ENCODE measurements at regions not wholly inside any gene's neighbourhood (a gene's known extent, or its start where the extent isn't known, plus 50 kb on each side); places are given as distances from the start of the nearest gene placed in this dataset.

DNA sequence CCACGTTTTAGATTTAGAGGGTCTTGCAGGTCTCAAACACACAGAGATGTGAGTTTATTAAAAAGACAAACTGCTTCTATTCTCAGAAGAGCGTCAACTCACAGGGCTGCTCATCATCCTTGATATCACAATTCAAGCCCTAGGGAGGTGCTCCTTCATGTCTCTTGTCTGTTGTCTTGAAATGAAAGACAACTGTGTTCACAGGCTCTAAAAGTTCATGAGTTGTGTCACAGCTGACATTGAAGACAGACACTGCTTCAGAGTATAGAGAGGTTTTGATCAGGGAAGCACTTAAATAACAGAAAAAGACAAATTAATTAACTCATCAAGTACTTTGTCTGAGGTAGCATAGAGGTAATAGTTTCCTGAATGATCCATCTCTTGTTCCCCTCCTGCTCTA is 1917.6 kb upstream of the WWC1 start:
- DNase-seq: no peak

DNA sequence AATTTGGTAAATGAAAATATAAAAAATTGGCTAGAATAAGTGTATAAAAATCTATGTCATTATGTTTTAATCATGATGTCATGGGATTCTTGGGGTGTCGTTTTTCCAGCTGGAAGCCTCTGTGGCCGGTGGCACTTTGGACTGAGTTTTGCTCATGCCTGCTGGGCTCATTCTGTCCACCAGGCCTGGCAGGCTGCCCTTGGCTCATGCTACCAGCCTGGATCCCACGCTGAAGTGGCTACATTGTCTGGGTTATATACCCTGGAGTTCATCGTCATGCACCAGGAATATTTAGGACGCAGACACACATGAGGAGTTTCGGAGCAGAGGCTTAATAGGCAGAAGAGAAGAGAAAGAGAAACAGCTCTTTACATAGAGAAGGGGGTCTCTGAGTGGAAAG is 1913.7 kb upstream of the WWC1 start:
- no peak for DNase-seq

DNA sequence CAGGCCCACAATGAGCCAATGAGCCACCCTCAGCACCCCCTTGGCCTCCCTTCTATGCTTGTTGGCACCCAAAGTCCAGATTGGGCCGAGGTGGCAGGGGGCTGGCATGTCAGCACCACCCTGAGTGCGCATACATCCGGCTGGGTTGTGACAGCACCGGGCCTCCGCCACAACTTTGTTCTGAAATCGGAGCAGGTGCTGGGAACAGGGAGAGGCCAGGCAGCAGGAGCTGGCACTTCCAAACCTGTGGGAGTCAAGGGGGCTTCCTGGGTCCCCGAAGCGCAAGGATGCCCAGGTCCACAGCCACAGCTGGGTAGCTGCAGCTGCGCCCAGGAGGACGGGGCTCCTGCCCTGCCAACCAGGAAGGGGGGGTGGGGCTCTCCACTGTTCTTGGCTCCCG is 1911.9 kb upstream of the WWC1 start:
- DNase-seq: no peak

DNA sequence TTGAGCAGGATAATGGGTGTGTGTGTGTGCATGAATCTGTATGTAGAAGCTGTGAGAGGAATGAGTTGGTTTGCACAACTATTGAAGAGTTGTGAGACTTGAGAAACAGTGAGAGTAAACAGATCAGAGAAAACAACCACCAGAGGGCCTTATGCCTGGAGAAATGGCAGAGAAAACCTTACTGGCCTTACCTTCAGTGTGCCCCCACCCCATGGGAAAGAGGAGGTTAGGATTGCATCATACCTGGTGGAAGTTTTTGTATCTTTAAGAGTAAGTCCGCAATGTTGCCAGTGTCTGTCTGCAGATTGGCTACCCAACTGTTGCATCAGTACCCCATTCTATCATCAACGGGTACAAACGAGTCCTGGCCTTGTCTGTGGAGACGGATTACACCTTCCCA is 1909.4 kb upstream of the WWC1 start:
- DNase-seq: no peak

DNA sequence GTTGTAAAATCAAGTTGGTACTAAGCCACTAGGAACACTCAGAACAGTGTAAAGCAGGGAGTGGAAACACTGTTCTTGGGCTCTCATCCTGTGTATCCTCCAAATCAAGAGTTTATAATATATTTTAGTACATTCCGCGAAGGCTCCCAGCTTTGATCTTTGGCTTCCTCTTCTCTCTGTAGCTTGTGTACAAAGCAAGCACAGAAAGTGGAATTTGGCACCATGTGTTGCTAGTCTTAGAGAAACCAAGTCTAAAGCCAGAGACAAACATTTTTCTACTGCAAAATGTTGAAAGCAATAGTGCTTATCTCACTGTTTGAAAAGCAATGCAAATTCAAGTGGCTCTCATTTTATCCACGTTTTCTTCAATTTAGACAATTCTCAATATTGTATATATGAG is 1893.3 kb upstream of the WWC1 start:
- no peak for DNase-seq

DNA sequence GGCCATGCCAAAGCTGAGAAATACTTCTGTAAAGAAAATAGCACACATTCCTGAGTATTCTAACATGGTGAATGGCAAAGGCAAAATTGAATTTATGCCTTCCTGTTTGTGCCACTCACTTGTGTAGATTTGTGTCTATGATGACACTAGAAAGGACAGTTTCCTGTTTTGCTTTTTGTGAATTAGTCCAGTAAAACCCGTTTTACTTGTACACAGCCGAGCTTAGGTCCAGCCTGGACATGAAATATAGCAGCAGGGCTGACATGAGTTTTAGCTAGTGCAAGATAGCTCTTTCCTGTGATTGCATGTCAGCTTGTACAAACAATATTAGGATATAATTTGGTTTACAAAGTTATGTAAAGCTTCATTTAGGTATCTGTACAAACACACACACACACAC is 1891.7 kb upstream of the WWC1 start:
- no peak for DNase-seq

DNA sequence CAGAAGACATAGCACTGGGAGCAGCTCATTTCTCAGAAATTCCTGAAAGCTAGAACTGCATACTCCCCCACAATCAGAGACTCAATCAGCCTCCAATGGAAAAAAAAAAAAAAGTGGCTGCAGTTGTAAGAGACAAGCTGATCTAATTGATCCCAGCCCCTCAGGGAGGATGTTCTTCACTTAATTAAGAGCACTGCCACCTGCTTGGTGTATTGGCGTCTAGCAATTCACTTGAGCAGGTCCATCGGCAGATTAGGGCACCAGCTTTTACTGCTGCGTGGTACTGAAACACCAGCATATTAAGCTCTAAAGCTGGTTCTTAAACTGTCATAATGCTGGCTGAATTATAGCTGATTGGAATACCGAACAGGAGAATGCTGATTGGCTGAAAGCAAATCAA is 1890.1 kb upstream of the WWC1 start:
- no peak for DNase-seq

DNA sequence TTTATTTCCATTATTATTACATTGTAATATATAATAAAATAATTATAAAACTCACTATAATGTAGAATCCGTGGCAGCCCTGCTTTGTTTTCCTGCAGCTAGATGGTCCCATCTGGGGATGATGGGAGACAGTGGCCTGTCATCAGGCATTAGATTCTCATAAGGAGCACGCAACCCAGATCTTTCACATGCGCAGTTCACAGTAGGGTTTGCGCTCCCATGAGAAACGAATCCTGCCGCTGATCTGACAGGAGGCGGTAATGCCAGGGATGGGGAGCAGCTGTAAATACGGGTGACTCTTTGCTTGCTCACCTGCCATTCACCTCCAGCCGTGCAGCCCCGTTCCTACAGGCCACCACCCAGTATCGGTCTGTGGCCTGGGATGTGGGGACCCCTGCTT is 1879.3 kb upstream of the WWC1 start:
- no peak for DNase-seq

DNA sequence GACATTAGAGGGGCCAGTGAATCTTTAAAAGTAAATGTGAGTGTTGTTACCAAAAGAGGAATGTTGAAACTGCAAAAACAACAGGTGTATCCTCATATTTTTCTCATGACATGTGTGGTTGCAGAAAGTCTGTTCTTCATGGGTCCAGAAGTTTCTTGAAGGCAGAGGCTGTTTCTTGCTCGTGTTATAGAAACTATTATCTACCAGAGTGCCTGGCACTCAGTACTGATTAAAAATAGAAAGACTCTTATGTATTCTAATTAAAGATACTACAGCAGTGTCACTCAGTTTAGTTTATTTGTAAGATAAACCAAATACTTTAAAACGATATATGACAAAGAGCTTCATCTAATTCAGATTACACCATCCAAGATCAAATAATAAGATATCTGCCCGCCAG is 1864.2 kb upstream of the WWC1 start:
- DNase-seq: no peak

DNA sequence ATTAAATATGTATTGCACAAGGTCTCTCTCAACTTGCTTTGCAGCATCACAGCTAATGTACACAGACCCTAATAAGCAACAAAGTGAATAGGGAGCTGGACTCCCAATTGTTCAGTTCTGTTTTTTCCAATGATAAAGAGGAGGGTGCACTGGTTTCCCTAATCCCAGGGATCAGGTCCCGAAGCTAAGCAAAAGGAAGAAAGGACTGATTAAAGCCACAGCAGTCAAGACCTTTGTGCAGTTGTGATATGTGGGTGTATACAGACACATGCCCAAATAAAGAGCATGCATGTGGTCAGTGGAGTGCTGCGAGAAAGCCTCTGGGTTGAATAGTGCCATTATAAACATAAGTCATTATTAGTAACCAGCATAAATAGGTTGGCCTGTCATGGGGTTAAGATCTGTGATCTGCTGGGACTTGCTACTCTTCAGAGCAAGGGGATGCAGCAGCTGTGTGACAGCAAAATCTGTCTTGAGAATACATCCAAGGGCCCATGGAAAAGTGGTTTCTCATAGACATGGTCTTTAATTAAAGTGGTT is 1863.1 kb upstream of the WWC1 start:
- DNase-seq: no peak

DNA sequence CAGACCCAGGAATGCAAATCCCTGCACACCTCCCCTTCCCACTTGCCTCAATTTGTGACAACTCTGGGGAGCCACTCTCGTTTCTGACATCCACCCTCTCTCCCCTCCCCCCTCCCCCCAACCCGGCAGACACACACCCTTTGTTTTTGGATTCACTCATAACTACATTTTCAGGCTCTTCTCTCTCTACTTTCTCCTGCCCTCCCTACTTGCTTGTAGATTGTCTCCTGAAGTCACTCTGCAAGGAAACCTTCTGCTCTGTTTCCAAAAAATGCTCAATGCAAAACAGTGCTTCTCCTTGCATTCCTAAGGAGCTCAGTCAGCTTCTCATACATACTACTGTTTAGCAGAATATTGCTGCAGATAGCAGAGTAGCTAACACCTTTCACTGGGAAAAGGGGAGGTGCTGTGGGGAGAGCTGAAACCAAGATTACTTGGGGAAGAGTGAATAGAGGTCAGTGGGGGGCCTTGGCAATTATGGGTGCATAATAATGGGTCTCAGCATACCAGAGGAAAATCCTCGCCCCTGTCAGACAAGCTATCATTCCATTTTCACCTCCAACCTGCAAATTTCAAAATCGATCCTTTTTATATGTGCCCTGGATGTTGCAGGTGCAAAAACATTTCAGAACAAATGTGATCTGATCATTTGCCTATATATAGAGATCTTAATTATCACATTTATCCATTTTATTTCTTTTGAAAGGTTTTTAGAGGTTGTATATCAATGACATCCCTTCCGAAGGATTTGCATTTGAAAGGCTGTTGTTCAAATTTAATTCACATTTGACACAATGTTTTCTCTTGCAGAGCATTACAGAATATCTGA is 1860.7 kb upstream of the WWC1 start:
- DNase-seq: no peak

DNA sequence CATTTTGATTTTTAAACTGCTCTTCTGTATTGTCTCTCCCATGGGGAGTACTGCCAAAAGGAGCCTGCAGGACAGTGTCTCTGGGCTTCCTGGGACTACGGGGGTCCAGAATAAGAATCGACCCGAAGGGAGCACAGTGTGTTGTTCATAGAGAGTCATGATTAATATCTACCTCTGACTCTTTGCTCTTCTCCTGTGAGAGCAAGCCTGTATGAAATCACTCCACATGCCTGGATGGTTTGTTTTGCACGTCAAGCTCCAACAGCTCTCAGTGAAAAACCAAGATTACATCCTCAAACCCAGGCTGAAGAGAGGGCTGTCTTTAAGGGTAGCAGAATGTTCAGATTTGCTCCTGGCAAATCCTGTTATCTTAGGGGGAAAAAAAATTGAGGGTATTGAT is 1860.0 kb upstream of the WWC1 start:
- DNase-seq: no peak

DNA sequence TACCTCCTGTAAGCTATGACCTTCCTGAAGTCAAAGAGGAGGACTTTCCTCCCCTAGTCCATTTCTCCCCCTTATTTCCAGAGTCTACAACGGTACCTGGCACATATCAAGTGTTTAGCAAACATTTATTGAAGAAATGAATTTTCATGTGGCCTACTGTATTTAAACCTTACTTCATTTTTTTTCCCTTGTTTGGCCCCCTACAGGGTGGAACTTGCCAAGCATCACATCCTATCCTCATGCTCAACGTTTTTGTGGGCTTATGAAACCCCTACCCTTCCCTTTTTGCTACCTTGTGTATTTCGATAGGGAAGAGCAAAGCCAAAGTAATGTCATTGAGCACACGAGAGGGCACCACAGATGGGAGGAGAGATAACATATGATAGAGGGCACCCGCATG is 1857.8 kb upstream of the WWC1 start:
- no peak for DNase-seq

DNA sequence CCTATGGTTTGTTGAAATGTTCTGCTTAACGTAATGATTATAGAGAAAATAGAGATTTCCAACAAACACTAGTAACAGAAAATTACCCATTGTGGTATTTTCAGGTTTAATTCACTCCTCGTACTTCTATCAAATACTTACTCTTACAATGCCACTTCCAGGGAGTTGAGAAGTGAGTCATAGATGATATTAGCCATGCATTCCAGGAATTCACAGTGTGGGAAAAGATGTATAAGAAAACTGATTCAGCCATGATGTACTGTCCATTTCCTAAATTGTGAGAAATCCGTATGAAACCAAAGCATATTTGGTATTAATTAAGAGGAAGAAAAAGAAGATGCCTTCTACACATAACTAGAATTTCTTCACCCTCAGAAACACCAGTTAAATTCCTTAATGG is 1854.6 kb upstream of the WWC1 start:
- DNase-seq: no peak

DNA sequence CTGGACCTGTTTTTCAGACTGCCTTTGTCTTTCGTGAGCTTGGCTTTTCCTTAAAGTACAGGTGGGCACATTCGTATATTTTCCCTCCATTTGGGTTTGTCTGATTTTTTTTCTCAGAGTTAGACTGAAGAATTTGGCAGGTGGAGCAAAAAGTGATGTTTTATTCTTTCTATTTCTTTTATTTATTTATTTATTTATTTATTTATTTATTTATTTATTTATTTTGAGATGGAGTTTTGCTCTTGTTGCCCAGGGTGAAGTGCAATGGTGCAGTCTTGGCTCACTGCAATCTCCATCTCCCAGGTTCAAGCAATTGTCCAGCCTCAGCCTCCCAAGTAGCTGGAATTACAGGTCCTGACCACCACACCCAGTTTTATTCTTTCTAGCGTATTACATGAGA is 1805.1 kb upstream of the WWC1 start:
- DNase-seq: no peak

DNA sequence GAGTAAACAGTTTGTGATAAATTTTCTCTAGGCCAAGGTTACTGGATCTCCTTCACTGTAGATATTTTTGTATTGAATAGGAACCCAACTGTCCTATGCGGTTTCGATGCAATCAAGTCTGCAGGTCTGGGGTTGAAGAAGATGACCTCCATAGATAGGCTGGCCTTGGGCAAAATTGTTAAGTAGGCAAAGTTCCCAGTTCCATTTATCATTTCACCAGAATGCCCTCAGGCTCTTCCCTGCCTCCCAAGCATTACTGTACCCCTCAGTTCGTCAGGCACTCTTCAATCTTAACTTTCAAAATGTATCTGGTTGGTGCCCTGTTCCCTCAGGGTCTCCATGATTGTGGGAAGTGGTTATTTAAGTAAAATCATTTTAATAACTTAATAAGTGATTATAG is 1802.9 kb upstream of the WWC1 start:
- DNase-seq: no peak

DNA sequence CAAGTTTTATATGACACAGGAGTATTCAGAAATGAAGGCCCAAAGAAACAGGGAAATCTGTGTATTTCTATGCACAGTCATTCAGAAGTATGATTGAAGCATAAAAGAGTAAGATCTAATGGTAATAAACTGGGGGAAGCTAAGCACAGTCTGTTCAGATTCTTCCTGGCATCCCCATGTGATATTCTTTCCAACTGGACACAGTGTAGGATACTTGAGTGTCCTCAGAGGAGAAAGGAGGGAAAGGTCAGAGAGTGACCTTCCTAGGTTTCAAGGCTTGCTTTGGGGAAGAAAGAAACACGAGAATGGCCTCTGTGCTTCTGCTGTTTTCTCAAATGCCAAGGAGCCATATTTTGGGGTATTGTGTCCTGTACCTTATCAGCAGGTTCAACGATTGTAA is 1798.4 kb upstream of the WWC1 start:
- no peak for DNase-seq

DNA sequence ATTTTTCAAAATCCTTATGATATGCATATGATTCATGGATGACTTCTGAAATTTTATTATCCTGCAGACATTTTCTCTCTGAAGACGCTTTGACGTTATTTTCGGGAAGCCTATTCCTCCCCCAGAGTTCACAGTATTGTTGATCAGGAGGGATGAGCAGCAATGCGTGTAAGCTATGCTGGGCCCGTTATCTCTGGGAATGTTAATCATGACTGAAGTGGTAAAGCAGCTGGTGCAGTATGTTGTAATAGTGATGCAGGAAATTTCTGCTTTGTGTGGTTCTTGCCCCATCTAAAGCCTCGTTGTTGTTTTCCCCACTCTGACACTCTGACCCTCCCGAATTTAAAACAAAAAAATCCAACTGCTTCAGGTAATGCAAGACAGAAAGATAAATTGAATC is 1797.8 kb upstream of the WWC1 start:
- no peak for DNase-seq

DNA sequence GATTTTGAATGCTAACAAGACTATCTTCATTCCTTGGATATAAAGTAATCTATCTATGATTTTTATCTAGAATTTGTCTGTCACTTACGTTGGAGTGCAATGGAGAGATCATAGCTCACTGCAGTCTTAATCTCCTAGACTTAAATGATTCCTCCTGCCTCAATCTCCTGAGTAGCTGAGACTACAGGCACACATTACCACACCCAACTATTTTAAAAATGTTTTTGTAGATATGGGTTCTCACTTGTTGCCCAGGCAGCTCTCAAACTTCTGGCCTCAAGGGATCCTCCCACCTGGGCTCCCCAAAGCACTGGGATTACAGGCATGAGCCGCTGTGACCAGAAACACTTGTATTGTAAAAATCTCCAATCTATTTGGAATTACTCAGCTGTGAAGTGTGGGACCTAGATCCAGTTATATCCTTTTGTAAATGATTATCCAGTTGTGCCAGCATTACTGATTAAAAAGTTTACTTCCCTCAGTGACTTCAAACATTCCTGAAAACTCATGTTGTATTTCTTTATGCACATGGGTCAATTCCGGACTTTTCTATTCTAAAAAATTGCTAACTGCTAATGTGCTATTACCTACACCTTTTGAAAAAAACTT is 1793.8 kb upstream of the WWC1 start:
- no peak for DNase-seq

DNA sequence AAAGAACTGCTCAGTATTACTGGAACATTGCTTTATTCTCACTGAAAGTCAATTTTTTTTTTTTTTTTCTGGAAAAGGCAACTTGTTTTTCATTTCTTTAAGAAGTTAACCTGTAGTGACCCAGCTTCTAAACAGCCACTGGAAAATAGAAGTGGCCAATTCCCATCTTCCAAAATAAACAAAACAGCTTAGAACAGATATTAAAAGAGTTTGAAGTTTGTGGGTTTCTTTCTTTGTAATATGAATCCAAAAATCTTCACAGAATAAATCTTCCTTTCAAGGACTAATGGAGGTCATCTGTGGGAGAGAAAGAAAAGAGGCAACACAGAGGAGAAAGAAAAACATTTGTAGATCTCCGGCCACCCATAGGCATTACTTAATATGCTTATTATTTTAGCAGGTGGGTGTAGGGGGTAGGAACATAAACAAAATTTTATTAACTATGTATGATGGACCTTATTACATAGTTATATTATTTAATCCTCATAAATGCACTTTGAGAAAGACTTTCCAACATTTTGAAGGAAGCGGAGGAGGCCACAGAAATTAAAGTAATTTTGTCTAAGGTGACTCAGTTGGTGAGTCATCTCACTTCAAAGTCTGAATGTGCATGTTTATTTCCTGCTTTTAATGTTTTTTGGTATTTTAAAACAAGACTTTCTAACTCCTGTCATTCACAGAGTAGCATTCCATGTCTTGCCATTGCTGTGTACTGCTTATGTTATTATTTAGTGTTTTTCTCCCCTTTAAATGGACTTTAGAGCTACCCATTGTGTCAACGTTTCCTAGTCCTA is 1791.8 kb upstream of the WWC1 start:
- no peak for DNase-seq

DNA sequence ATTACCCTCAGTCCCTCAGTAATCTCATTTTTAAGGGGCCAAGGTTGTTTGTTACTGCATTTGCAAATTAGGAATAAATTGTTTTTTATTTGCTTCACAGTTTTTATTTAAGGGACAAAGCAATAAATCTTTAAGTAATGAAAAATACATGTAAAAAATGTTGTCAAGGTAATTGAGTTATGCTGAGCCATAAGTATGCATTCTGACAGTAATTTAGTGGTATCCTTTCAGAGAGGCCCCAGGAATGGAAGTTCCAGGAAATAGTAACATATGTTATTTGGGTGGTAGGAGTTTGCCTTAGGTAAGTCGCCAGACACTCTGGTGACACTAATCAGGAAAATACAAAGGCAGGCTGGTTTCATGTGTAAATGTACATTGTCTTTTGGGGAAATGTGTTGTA is 1787.9 kb upstream of the WWC1 start:
- DNase-seq: no peak

DNA sequence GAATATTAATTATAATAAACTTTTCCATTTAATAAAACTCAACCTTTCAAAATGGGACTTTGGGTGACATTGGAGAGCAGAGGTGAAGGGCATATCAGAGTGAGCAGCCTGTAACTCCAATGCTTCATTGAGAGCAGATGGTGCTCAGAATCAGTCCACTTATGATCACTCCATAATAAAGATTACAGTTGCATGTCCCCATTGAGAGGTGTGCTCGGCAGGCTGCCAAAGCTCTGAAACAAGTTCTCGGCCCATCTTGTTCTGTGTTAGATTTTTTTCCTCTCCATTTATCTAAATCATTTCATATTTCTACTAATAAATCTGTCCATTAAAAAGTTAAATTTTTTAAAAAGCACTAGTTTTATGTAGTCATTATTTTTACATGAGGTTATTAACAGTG is 1786.4 kb upstream of the WWC1 start:
- DNase-seq: no peak

DNA sequence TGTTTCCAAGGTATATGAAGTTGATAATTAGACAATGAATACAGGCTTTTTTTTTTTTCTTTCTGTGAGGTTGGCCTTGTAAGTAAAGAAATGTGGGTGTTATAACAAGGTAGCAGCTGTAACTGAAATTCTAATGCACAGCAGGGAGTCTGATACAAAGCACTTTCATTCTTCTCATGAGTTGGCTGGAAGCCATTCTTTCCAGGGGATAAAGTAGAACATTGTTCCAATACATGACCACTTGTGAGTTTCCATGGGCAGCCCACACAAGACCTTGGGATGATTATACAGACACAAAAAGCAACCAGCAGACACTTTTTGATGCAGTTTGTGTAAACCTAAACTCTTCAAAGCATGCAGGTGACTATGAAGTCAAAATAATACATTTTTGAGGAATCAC is 1785.9 kb upstream of the WWC1 start:
- no peak for DNase-seq

Measured in SIG-M5 (cell line).